ENCODE measurements at regions not wholly inside any gene's neighbourhood (a gene's known extent, or its start where the extent isn't known, plus 50 kb on each side); places are given as distances from the start of the nearest gene placed in this dataset.

GRCh38 chr1:113244112-113244820 lies 146.0 kb upstream of the MAGI3 start:
- no peak for TF ChIP-seq POLR2A (IDR thresholded peaks at IDR 0.05)
- TF ChIP-seq, protein P1, sequence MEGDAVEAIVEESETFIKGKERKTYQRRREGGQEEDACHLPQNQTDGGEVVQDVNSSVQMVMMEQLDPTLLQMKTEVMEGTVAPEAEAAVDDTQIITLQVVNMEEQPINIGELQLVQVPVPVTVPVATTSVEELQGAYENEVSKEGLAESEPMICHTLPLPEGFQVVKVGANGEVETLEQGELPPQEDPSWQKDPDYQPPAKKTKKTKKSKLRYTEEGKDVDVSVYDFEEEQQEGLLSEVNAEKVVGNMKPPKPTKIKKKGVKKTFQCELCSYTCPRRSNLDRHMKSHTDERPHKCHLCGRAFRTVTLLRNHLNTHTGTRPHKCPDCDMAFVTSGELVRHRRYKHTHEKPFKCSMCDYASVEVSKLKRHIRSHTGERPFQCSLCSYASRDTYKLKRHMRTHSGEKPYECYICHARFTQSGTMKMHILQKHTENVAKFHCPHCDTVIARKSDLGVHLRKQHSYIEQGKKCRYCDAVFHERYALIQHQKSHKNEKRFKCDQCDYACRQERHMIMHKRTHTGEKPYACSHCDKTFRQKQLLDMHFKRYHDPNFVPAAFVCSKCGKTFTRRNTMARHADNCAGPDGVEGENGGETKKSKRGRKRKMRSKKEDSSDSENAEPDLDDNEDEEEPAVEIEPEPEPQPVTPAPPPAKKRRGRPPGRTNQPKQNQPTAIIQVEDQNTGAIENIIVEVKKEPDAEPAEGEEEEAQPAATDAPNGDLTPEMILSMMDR (IDR thresholded peaks at IDR 0.05): no peak

All from esophagus squamous epithelium (tissue), 4 donors.